NT2/D1 (cell line): ENCODE measurements at regions not wholly inside any gene's neighbourhood (a gene's known extent, or its start where the extent isn't known, plus 50 kb on each side); places are given as distances from the start of the nearest gene placed in this dataset.

Experiments
- DNase-seq: peaks from one replicate; pipeline ENCODE4 v3.0.0-alpha.2; 2011; ENCODE audit warnings: low read depth, low spot score
- H3K27me3 ChIP-seq: 2 replicates; pipeline ENCODE4 v1.6.0; 2011; ENCODE audit warnings: mild to moderate bottlenecking; ENCODE audit not compliant: insufficient read length, insufficient read depth
- H3K36me3 ChIP-seq: 2 replicates; pipeline ENCODE4 v1.6.1; 2011; ENCODE audit warnings: mild to moderate bottlenecking, low read length, mixed read lengths; ENCODE audit not compliant: insufficient read depth, insufficient read length
- H3K4me1 ChIP-seq: 2 replicates; pipeline ENCODE4 v1.5.1; 2011; ENCODE audit not compliant: insufficient read depth, insufficient read length
- H3K4me3 ChIP-seq: 2 replicates; pipeline ENCODE4 v1.5.1; 2011; ENCODE audit warnings: low read depth; ENCODE audit not compliant: insufficient read length
- H3K9ac ChIP-seq: 2 replicates; pipeline ENCODE4 v1.6.0; 2011; ENCODE audit warnings: low read depth; ENCODE audit not compliant: insufficient read length
- H3K9me3 ChIP-seq: 2 replicates; pipeline ENCODE4 v1.5.1; 2011; ENCODE audit warnings: mild to moderate bottlenecking, low read length; ENCODE audit not compliant: insufficient read depth
- SUZ12 ChIP-seq: IDR thresholded peaks from 2 replicates; pipeline ENCODE4 v1.6.1; 2011; ENCODE audit not compliant: insufficient read length, insufficient read depth; ENCODE audit errors: extremely low read depth
- YY1 ChIP-seq: IDR thresholded peaks from 2 replicates; pipeline ENCODE4 v1.6.1; 2011; ENCODE audit not compliant: insufficient read length, insufficient read depth
- ZNF274 ChIP-seq: IDR thresholded peaks from 2 replicates; pipeline ENCODE4 v1.6.1; 2011; ENCODE audit warnings: mild to moderate bottlenecking, low read depth, low read length

GRCh38 chr1:187788718-187789117 lies 960.0 kb downstream of the PLA2G4A start:
- DNase-seq, result no peak
- no peaks in the 10 kb centered on the region for H3K36me3 ChIP-seq

GRCh38 chr1:187790724-187791123 lies 962.0 kb downstream of the PLA2G4A start:
- no peak for DNase-seq
- Histone ChIP-seq H3K27me3 (no peaks in the 10 kb centered on the region), H3K4me1 (no peaks in the 10 kb centered on the region), H3K9me3 (no peaks in the 10 kb centered on the region), H3K9ac (no peak overlapping the region), H3K4me3 (no peak overlapping the region), H3K36me3 (no peaks in the 10 kb centered on the region)
- TF ChIP-seq YY1 (no peak), ZNF274 (no peak), SUZ12 (no peak)

More at GRCh38 chr1:187788718-187789117, 960.0 kb downstream of the PLA2G4A start:
- H3K9ac ChIP-seq, result no peak overlapping the region
- no peaks in the 10 kb centered on the region for H3K4me1 ChIP-seq
- TF ChIP-seq ZNF274 (no peak), SUZ12 (no peak)
- no peaks in the 10 kb centered on the region for H3K27me3 ChIP-seq
- H3K9me3 ChIP-seq, result no peaks in the 10 kb centered on the region
- H3K4me3 ChIP-seq, result no peak overlapping the region

GRCh38 chr1:187794561-187794960 lies 965.8 kb downstream of the PLA2G4A start:
- H3K9ac ChIP-seq, result no peak overlapping the region
- no peaks in the 10 kb centered on the region for H3K9me3 ChIP-seq
- no peak for TF ChIP-seq ZNF274
- TF ChIP-seq SUZ12, result no peak
- no peak for TF ChIP-seq YY1
- no peaks in the 10 kb centered on the region for H3K27me3 ChIP-seq
- H3K4me3 ChIP-seq, result no peak overlapping the region
- DNase-seq, result no peak
- H3K4me1 ChIP-seq, result no peaks in the 10 kb centered on the region
- H3K36me3 ChIP-seq, result no peaks in the 10 kb centered on the region

GRCh38 chr1:187809549-187809948 lies 980.8 kb downstream of the PLA2G4A start:
- TF ChIP-seq SUZ12 (no peak), YY1 (no peak), ZNF274 (no peak)
- Histone ChIP-seq H3K4me3 (no peak overlapping the region), H3K9ac (no peak overlapping the region), H3K9me3 (no peaks in the 10 kb centered on the region), H3K4me1 (no peaks in the 10 kb centered on the region), H3K27me3 (no peaks in the 10 kb centered on the region), H3K36me3 (no peaks in the 10 kb centered on the region)
- no peak for DNase-seq

- no peak for TF ChIP-seq SUZ12
- no peak for TF ChIP-seq ZNF274
- TF ChIP-seq YY1, result no peak
- no peaks in the 10 kb centered on the region for H3K36me3 ChIP-seq
- no peak for DNase-seq
These were observed 987.9 kb downstream of the PLA2G4A start for GRCh38 chr1:187816646-187817045.

GRCh38 chr1:187817782-187818181 lies 989.0 kb downstream of the PLA2G4A start:
- H3K9ac ChIP-seq, result no peak overlapping the region
- no peaks in the 10 kb centered on the region for H3K27me3 ChIP-seq
- DNase-seq, result no peak
- peaks cover 15% of the 10 kb centered on the region; the same call in 1 of the 2 replicates for H3K9me3 ChIP-seq
- H3K4me1 ChIP-seq, result no peaks in the 10 kb centered on the region
- no peak for TF ChIP-seq YY1
- TF ChIP-seq SUZ12, result no peak
- H3K4me3 ChIP-seq, result no peak overlapping the region
- no peaks in the 10 kb centered on the region for H3K36me3 ChIP-seq

More at GRCh38 chr1:187816646-187817045, 987.9 kb downstream of the PLA2G4A start:
- Histone ChIP-seq H3K9ac (no peak overlapping the region), H3K9me3 (peaks cover 7% of the 10 kb centered on the region; the same call in 1 of the 2 replicates), H3K4me3 (no peak overlapping the region), H3K4me1 (no peaks in the 10 kb centered on the region), H3K27me3 (no peaks in the 10 kb centered on the region)

GRCh38 chr1:187819086-187819485 lies 990.3 kb downstream of the PLA2G4A start:
- Histone ChIP-seq H3K4me3 (no peak overlapping the region), H3K4me1 (no peaks in the 10 kb centered on the region), H3K27me3 (no peaks in the 10 kb centered on the region), H3K9me3 (peaks cover 17% of the 10 kb centered on the region; the same call in 1 of the 2 replicates), H3K36me3 (no peaks in the 10 kb centered on the region), H3K9ac (no peak overlapping the region)
- DNase-seq, result no peak
- TF ChIP-seq YY1, result no peak
- TF ChIP-seq SUZ12, result no peak
- TF ChIP-seq ZNF274, result no peak

GRCh38 chr1:187836557-187836956 lies 1007.8 kb downstream of the PLA2G4A start:
- Histone ChIP-seq H3K27me3 (no peaks in the 10 kb centered on the region), H3K36me3 (no peaks in the 10 kb centered on the region), H3K9ac (no peak overlapping the region), H3K4me1 (no peaks in the 10 kb centered on the region), H3K9me3 (peaks cover 3% of the 10 kb centered on the region; the same call in 1 of the 2 replicates), H3K4me3 (no peak overlapping the region)
- TF ChIP-seq YY1, result no peak
- TF ChIP-seq ZNF274, result no peak
- no peak for TF ChIP-seq SUZ12
- DNase-seq, result no peak
